C4-2B (cell line): ENCODE measurements at regions not wholly inside any gene's neighbourhood (a gene's known extent, or its start where the extent isn't known, plus 50 kb on each side); places are given as distances from the start of the nearest gene placed in this dataset.

Source experiments
- H3K27ac ChIP-seq: fragments of 450-650 bp; 2 replicates; pipeline ENCODE4 v1.5.1; 2017
- ZFX ChIP-seq: fragments of 450-650 bp; IDR thresholded peaks from 2 replicates; pipeline ENCODE4 v1.6.1; 2017
- TF ChIP-seq, protein P1 (sequence below): fragments of 450-650 bp; conservative IDR thresholded peaks from 2 replicates; pipeline ENCODE4 v1.5.1; 2017; ENCODE audit warnings: mild to moderate bottlenecking

DNA sequence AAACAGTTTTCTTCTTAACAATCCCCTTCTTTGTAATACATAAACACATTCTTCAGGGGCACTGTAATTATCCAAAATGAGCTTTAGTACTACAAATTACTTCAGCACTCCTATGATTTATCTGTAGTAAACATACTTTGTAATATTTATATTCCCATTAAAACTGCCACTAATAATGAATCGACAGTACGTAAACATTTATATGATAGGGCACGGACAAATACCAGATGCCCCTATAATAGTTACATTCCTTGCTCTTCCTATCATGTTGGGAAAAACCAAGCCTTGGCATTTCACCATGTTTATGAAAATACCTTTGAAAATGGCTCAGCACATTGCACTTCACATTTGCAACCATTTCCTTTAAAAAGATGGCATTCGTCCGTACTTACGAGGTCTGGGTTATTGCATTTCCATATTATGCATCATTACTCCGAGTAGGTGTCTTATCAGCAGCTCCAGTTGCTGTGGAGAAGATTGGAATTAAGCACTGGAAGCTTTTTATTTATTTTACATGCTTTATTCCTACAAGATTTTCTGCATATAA lies 1043.4 kb downstream of the DIAPH3 start:
- no peak overlapping the region for H3K27ac ChIP-seq
- TF ChIP-seq ZFX, result no peak
- TF ChIP-seq, protein P1, sequence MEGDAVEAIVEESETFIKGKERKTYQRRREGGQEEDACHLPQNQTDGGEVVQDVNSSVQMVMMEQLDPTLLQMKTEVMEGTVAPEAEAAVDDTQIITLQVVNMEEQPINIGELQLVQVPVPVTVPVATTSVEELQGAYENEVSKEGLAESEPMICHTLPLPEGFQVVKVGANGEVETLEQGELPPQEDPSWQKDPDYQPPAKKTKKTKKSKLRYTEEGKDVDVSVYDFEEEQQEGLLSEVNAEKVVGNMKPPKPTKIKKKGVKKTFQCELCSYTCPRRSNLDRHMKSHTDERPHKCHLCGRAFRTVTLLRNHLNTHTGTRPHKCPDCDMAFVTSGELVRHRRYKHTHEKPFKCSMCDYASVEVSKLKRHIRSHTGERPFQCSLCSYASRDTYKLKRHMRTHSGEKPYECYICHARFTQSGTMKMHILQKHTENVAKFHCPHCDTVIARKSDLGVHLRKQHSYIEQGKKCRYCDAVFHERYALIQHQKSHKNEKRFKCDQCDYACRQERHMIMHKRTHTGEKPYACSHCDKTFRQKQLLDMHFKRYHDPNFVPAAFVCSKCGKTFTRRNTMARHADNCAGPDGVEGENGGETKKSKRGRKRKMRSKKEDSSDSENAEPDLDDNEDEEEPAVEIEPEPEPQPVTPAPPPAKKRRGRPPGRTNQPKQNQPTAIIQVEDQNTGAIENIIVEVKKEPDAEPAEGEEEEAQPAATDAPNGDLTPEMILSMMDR, result no peak

DNA sequence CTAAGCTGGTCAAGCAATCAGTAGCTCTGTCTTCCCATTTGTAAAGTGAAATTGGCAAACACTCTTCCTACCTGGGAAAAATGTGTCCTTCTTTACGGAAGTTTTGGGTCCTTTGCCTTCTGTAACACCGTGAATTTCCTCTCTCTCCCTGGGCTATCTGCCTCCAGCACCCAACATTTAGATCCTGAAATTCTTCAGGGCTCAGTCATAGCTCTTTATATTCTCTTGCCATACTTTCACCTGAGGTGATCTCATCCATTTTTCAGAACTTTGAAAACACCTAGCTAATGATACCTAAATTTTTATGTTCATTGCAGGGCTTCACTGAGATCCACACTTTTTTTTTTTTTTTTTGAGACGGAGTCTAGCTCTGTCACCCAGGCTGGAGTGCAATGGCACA lies 1042.2 kb downstream of the DIAPH3 start:
- no peak for TF ChIP-seq ZFX
- TF ChIP-seq, protein P1, result no peak
- H3K27ac ChIP-seq, result no peak overlapping the region

- no peak overlapping the region for H3K27ac ChIP-seq
- TF ChIP-seq, protein P1, result no peak
- no peak for TF ChIP-seq ZFX
Measured at GRCh38 chr13:59126474-59126873, 1037.3 kb downstream of the DIAPH3 start.

DNA sequence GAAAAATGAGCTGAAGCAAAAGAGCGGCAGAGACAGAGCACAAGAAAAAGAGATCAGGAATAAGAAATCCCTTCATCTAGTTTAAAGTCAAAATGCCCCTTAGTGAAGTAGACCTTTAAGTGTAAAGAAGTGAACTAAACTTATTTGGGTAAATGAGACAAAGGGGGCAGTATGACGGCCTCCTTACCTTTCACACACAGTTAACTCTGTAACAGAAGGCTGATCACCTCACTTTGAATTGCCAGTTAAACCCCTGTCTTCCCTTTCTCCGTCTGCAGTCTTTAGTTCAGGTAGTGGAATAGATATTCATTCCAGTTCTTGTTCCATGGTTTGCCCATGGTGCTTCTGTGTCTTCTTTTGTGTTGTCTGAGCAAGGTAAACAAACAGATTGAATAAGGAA lies 1029.8 kb downstream of the DIAPH3 start:
- H3K27ac ChIP-seq, result no peak overlapping the region
- TF ChIP-seq ZFX, result no peak
- TF ChIP-seq, protein P1, result no peak

- H3K27ac ChIP-seq, result no peak overlapping the region
- TF ChIP-seq, protein P1, result no peak
- no peak for TF ChIP-seq ZFX
Measured at GRCh38 chr13:59144700-59145099, 1019.0 kb downstream of the DIAPH3 start.

DNA sequence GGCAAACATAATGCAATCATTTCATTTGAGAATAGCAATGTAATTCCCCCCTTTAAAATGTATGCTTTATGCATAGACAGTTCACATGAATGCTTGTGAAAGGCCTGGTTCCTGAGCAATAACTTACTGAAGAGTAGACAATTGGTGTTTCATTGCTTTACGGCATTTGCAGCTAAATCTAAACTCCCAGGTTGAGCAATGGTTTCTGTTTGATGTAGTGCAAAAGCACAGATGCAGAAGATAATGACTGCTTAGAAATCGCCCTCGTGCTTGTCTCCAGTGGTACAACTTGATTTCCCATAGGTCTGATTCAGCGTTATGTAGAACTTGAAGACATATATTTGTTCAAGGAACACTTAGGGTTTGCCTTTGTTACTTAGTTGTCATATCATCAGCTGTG lies 1018.3 kb downstream of the DIAPH3 start:
- no peak overlapping the region for H3K27ac ChIP-seq
- TF ChIP-seq, protein P1, result no peak
- no peak for TF ChIP-seq ZFX

GRCh38 chr13:59157181-59157580 lies 1006.5 kb downstream of the DIAPH3 start:
- TF ChIP-seq ZFX, result no peak
- TF ChIP-seq, protein P1, result no peak

More at GRCh38 chr13:59157181-59157580, 1006.5 kb downstream of the DIAPH3 start:
- H3K27ac ChIP-seq, result no peak overlapping the region
